GM06990 (cell line): ENCODE measurements at regions not wholly inside any gene's neighbourhood (a gene's known extent, or its start where the extent isn't known, plus 50 kb on each side); places are given as distances from the start of the nearest gene placed in this dataset.

ENCODE experiments used
- DNase-seq: peaks from one replicate; pipeline ENCODE4 v3.0.0-alpha.2; 2011; ENCODE audit not compliant: insufficient read length; ENCODE audit errors: extremely low read depth
- H3K27me3 ChIP-seq: replicated peaks from 2 replicates; pipeline ENCODE4 v1.6.0; 2011; ENCODE audit warnings: low read length; ENCODE audit not compliant: control insufficient read depth, insufficient read depth
- H3K36me3 ChIP-seq: 2 replicates; pipeline ENCODE4 v1.5.1; 2011; ENCODE audit warnings: low read length; ENCODE audit not compliant: control insufficient read depth, insufficient read depth
- H3K4me3 ChIP-seq: replicated peaks from 2 replicates; pipeline ENCODE4 v1.5.1; 2011; ENCODE audit warnings: low read depth, mild to moderate bottlenecking, control low read depth, low read length
- TF ChIP-seq, protein P1 (sequence below): IDR thresholded peaks from 2 replicates; pipeline ENCODE4 v1.5.1; 2011; ENCODE audit warnings: low read length, control low read depth, mild to moderate bottlenecking, inconsistent platforms; ENCODE audit not compliant: insufficient read depth, poor library complexity, severe bottlenecking

DNA sequence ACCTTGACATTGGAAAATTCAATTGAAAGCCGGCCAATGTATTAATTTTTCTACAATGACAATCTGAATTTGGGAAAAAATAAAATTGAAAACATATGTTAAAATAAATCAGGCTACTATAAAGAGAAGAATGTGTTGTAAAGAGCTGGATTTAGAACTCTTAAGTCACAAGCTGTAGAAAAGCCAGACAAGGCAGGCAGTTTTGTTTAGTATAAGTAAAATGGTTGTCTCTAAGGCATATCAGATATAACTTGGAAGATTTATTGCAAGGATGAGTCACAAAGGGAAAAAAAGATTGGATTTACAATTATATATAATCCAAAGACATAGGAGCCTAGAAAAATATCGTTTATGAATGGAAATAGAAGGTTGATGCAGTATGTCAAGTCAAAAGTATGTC lies 549.1 kb upstream of the EPHA5 start:
- no peaks in the 10 kb centered on the region for H3K36me3 ChIP-seq
- DNase-seq = no peak
- H3K4me3 ChIP-seq = no peak overlapping the region
- TF ChIP-seq, protein P1, sequence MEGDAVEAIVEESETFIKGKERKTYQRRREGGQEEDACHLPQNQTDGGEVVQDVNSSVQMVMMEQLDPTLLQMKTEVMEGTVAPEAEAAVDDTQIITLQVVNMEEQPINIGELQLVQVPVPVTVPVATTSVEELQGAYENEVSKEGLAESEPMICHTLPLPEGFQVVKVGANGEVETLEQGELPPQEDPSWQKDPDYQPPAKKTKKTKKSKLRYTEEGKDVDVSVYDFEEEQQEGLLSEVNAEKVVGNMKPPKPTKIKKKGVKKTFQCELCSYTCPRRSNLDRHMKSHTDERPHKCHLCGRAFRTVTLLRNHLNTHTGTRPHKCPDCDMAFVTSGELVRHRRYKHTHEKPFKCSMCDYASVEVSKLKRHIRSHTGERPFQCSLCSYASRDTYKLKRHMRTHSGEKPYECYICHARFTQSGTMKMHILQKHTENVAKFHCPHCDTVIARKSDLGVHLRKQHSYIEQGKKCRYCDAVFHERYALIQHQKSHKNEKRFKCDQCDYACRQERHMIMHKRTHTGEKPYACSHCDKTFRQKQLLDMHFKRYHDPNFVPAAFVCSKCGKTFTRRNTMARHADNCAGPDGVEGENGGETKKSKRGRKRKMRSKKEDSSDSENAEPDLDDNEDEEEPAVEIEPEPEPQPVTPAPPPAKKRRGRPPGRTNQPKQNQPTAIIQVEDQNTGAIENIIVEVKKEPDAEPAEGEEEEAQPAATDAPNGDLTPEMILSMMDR = no peak
- H3K27me3 ChIP-seq = no peaks in the 10 kb centered on the region

DNA sequence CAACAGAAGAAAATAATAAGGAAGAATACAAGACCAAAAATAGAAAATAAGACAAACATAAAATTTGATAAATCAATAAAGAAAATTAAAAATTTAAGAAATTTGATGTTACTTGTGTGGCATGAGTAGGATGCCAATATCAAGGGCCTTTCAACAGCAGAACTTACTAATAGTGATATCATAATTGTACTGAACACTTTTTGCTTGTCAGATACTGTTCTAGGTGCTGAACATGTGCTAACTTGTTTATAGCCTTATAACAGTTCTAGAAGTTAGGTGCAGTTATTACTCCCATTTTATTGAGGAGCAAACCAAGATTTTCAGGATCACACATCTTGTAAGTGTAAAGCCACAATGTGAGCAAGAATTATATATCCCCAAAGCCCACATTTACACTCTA lies 546.0 kb upstream of the EPHA5 start:
- no peaks in the 10 kb centered on the region for H3K36me3 ChIP-seq
- no peak for DNase-seq
- H3K4me3 ChIP-seq = no peak overlapping the region
- no peaks in the 10 kb centered on the region for H3K27me3 ChIP-seq
- TF ChIP-seq, protein P1 = no peak

DNA sequence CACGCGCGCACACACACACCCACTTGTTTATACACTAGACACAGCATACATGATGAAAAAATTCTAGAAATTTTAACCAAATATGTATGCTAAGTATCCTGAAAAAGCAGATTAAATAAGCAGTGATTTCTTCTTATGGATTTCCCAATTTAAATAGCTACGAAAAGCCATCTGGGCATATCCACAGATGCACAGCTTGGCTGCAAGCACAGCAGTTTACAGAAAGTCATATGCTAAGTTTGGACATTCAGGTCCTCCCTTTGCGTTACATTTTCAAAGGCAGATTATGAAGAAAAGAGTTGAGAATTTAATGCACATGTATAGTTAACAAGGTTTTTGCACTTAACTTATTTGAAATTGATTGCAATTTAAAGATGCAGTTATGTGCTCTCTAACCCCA lies 542.2 kb upstream of the EPHA5 start:
- H3K27me3 ChIP-seq = no peaks in the 10 kb centered on the region
- no peak overlapping the region for H3K4me3 ChIP-seq
- TF ChIP-seq, protein P1 = no peak
- no peaks in the 10 kb centered on the region for H3K36me3 ChIP-seq
- no peak for DNase-seq

DNA sequence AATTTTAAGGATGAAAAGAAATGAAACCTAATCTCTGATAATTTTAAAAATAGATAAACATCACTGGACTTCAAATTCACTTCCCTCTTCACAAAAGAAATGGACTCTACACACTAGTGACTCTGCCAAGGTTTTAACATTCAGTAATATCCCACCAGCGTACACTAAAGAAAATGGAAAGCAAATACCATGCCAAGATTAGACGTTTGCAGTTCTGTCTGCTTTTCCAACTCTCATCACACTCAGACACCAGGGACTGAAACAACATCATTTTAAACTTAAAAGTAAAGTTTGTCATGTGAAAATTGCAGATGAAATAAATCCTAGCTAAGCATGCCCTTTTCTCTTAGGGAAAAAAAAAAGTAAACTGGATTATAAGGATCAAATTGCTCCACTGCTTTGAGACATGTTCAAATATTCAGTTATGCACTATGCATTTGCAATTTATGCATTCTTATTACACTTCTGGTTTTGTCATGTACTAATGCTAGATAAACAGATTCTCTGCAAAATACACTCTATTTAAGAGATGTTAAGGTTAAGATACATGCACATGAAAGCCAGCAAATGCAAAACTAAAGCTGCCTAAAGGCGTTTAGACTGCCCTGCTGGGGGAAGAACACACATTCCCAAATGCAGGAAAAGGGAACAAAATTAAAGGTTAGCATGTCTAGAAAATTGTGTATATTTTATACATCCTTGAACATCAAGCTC lies 534.4 kb upstream of the EPHA5 start:
- DNase-seq = no peak
- TF ChIP-seq, protein P1 = no peak
- no peaks in the 10 kb centered on the region for H3K27me3 ChIP-seq
- H3K4me3 ChIP-seq = no peak overlapping the region
- H3K36me3 ChIP-seq = no peaks in the 10 kb centered on the region

DNA sequence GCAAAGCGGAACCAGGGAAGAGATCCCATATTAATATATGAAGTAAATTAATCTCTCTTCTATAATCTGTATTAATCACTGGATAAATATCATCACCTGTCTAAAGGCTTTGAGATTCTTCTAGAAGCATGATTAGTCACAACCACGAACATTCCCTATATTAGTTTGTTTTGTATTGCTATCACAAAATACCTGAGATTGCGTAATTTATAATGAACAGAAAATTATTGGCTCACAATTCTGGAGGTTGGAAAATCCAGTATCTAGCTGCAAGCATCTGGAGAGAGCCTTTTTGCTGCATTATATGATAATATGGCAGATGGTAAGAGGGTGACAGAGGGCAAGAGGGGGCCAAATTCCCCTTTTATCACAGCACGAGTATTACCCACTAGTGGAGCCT lies 532.6 kb upstream of the EPHA5 start:
- H3K27me3 ChIP-seq = no peaks in the 10 kb centered on the region
- TF ChIP-seq, protein P1 = no peak
- DNase-seq = no peak
- H3K4me3 ChIP-seq = no peak overlapping the region
- H3K36me3 ChIP-seq = no peaks in the 10 kb centered on the region

DNA sequence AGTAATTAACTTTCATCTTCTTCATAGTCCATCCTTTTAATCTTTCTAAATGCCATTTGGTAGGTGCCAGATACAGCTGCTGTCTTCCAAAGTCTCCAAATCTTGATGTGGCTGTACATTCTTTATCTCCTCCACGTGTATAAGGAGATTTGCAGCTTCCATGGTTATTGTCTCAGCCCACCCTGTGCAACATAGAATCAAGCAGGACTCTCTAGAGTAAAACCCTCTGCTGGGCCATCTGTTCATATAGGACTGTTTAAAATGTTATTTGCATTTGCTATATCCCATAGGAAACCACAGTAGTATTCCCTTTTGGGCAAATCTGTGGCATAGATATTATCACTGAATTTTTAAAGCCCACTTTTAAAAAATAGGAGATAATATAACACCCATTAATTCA lies 527.2 kb upstream of the EPHA5 start:
- Histone ChIP-seq H3K4me3 (no peak overlapping the region), H3K27me3 (no peaks in the 10 kb centered on the region), H3K36me3 (no peaks in the 10 kb centered on the region)
- DNase-seq = no peak
- TF ChIP-seq, protein P1 = no peak
